SK-N-SH (cell line): ENCODE measurements at regions not wholly inside any gene's neighbourhood (a gene's known extent, or its start where the extent isn't known, plus 50 kb on each side); places are given as distances from the start of the nearest gene placed in this dataset.

ENCODE experiments used
- EZH2phosphoT487 ChIP-seq: fragments of 200-600 bp; sonication (generic); IDR thresholded peaks from 2 replicates; pipeline ENCODE4 v1.6.1; 2017; ENCODE audit warnings: low read depth, mixed run types, mild to moderate bottlenecking, antibody characterized with exemption, moderate library complexity, borderline replicate concordance
- FOXM1 ChIP-seq: IDR thresholded peaks from 2 replicates; pipeline ENCODE4 v1.4.0; 2012; ENCODE audit warnings: low read depth, mild to moderate bottlenecking
- GABPA ChIP-seq: IDR thresholded peaks from 2 replicates; pipeline ENCODE4 v1.4.0; 2012; ENCODE audit warnings: low read depth, mild to moderate bottlenecking
- NFIC ChIP-seq: IDR thresholded peaks from 2 replicates; pipeline ENCODE4 v1.4.0; 2012; ENCODE audit warnings: borderline replicate concordance
- POLR2AphosphoS5 ChIP-seq: IDR thresholded peaks from 2 replicates; pipeline ENCODE4 v1.6.1; 2012; ENCODE audit warnings: low read depth, low read length
- RAD21 ChIP-seq: IDR thresholded peaks from 2 replicates; pipeline ENCODE4 v1.6.1; 2012; ENCODE audit warnings: mild to moderate bottlenecking, low read length
- RXRA ChIP-seq: IDR thresholded peaks from 2 replicates; pipeline ENCODE4 v1.4.0; 2012; ENCODE audit warnings: low read depth, mild to moderate bottlenecking, borderline replicate concordance
- YY1 ChIP-seq: IDR thresholded peaks from 2 replicates; pipeline ENCODE4 v1.4.0; 2012; ENCODE audit warnings: low read depth, mild to moderate bottlenecking
- TF ChIP-seq, protein P1 (sequence below): fragments of 200-600 bp; sonication (generic); IDR thresholded peaks from 2 replicates; pipeline ENCODE4 v1.6.1; 2017; ENCODE audit warnings: antibody characterized with exemption, mild to moderate bottlenecking, moderate library complexity
- TF ChIP-seq, protein P2 (sequence below): IDR thresholded peaks from 2 replicates; pipeline ENCODE4 v1.6.1; 2012; ENCODE audit warnings: mild to moderate bottlenecking, low read depth, low read length, moderate library complexity
- TF ChIP-seq, protein P3 (sequence below): IDR thresholded peaks from 2 replicates; pipeline ENCODE4 v1.4.0; 2012; ENCODE audit warnings: low read depth, borderline replicate concordance
- TF ChIP-seq, protein P4 (sequence below): IDR thresholded peaks from 2 replicates; pipeline ENCODE4 v1.4.0; 2012; ENCODE audit warnings: low read depth, borderline replicate concordance

DNA sequence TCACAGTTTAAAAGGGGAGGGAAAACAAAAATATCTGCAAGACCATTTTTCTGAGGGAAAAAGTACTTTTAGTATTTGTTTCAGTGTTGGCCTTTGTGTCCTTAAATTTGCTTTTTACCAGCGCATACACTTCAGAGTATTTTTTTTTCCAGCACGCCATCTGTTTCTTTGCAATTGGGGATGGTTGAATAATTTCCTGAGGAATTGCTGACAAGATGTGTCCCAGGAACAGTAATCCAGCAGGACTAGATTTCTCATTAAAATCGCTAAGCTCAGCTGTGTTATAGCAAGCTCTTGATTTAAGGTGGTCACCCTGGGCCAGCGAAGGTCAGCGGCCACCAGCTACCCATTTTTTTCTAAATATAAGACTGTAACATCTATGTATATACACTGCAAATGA lies 156.9 kb upstream of the RHOBTB1 start:
- no peak for TF ChIP-seq EZH2phosphoT487
- TF ChIP-seq, protein P1, sequence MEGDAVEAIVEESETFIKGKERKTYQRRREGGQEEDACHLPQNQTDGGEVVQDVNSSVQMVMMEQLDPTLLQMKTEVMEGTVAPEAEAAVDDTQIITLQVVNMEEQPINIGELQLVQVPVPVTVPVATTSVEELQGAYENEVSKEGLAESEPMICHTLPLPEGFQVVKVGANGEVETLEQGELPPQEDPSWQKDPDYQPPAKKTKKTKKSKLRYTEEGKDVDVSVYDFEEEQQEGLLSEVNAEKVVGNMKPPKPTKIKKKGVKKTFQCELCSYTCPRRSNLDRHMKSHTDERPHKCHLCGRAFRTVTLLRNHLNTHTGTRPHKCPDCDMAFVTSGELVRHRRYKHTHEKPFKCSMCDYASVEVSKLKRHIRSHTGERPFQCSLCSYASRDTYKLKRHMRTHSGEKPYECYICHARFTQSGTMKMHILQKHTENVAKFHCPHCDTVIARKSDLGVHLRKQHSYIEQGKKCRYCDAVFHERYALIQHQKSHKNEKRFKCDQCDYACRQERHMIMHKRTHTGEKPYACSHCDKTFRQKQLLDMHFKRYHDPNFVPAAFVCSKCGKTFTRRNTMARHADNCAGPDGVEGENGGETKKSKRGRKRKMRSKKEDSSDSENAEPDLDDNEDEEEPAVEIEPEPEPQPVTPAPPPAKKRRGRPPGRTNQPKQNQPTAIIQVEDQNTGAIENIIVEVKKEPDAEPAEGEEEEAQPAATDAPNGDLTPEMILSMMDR: no peak
- no peak for TF ChIP-seq RXRA
- no peak for TF ChIP-seq GABPA
- TF ChIP-seq RAD21: no peak
- TF ChIP-seq POLR2AphosphoS5: no peak
- TF ChIP-seq, protein P2, sequence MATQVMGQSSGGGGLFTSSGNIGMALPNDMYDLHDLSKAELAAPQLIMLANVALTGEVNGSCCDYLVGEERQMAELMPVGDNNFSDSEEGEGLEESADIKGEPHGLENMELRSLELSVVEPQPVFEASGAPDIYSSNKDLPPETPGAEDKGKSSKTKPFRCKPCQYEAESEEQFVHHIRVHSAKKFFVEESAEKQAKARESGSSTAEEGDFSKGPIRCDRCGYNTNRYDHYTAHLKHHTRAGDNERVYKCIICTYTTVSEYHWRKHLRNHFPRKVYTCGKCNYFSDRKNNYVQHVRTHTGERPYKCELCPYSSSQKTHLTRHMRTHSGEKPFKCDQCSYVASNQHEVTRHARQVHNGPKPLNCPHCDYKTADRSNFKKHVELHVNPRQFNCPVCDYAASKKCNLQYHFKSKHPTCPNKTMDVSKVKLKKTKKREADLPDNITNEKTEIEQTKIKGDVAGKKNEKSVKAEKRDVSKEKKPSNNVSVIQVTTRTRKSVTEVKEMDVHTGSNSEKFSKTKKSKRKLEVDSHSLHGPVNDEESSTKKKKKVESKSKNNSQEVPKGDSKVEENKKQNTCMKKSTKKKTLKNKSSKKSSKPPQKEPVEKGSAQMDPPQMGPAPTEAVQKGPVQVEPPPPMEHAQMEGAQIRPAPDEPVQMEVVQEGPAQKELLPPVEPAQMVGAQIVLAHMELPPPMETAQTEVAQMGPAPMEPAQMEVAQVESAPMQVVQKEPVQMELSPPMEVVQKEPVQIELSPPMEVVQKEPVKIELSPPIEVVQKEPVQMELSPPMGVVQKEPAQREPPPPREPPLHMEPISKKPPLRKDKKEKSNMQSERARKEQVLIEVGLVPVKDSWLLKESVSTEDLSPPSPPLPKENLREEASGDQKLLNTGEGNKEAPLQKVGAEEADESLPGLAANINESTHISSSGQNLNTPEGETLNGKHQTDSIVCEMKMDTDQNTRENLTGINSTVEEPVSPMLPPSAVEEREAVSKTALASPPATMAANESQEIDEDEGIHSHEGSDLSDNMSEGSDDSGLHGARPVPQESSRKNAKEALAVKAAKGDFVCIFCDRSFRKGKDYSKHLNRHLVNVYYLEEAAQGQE: no peak
- no peak for TF ChIP-seq FOXM1
- TF ChIP-seq, protein P3, sequence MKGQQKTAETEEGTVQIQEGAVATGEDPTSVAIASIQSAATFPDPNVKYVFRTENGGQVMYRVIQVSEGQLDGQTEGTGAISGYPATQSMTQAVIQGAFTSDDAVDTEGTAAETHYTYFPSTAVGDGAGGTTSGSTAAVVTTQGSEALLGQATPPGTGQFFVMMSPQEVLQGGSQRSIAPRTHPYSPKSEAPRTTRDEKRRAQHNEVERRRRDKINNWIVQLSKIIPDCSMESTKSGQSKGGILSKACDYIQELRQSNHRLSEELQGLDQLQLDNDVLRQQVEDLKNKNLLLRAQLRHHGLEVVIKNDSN: no peak
- no peak for TF ChIP-seq YY1
- TF ChIP-seq, protein P4, sequence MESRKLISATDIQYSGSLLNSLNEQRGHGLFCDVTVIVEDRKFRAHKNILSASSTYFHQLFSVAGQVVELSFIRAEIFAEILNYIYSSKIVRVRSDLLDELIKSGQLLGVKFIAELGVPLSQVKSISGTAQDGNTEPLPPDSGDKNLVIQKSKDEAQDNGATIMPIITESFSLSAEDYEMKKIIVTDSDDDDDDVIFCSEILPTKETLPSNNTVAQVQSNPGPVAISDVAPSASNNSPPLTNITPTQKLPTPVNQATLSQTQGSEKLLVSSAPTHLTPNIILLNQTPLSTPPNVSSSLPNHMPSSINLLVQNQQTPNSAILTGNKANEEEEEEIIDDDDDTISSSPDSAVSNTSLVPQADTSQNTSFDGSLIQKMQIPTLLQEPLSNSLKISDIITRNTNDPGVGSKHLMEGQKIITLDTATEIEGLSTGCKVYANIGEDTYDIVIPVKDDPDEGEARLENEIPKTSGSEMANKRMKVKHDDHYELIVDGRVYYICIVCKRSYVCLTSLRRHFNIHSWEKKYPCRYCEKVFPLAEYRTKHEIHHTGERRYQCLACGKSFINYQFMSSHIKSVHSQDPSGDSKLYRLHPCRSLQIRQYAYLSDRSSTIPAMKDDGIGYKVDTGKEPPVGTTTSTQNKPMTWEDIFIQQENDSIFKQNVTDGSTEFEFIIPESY: no peak
- TF ChIP-seq NFIC: no peak
